Suprapubic skin (tissue), 4 donors: ENCODE measurements at regions not wholly inside any gene's neighbourhood (a gene's known extent, or its start where the extent isn't known, plus 50 kb on each side); places are given as distances from the start of the nearest gene placed in this dataset.

Source experiments
- CTCF ChIP-seq, 2 donors: fragments of 200-600 bp in 1 of 2; fragments of 450-650 bp in 1 of 2; sonication (generic) in 1 of 2; IDR thresholded peaks; one replicate each; pipeline ENCODE4 v1.5.1; 2016 to 2019; ENCODE audit warnings: antibody characterized with exemption in 2 of 2, mild to moderate bottlenecking in 1 of 2, moderate library complexity in 1 of 2
- EP300 ChIP-seq: sonication (generic); formaldehyde crosslinking; IDR thresholded peaks from one replicate; pipeline ENCODE4 v1.6.1; 2017; ENCODE audit warnings: antibody characterized with exemption
- POLR2A ChIP-seq, 2 donors: fragments of 450-650 bp; IDR thresholded peaks; one replicate each; pipeline ENCODE4 v1.6.1; 2017; ENCODE audit warnings: antibody characterized with exemption in 2 of 2, mild to moderate bottlenecking in 2 of 2, moderate library complexity in 2 of 2
- POLR2AphosphoS5 ChIP-seq, 3 donors: sonication (generic); formaldehyde crosslinking; IDR thresholded peaks; one replicate each; pipeline ENCODE4 v1.6.1; 2017; ENCODE audit warnings: antibody characterized with exemption in 3 of 3

- TF ChIP-seq CTCF (IDR thresholded peaks at IDR 0.05) (no peak), POLR2AphosphoS5 (IDR thresholded peaks at IDR 0.05) (no peak), EP300 (no peak), POLR2A (IDR thresholded peaks at IDR 0.05) (no peak)
Measured at GRCh38 chr15:46231786-46232185, 597.0 kb downstream of the SQOR start.
